Activated T-cell treated with anti-CD3 and anti-CD28 coated beads, Interleukin-2, amount 50 U/mL, for 4 hours (primary cell): ENCODE measurements at regions not wholly inside any gene's neighbourhood (a gene's known extent, or its start where the extent isn't known, plus 50 kb on each side); places are given as distances from the start of the nearest gene placed in this dataset.

Experiments
- ATAC-seq, 2 donors: fragments of 200-7000 bp; cut with Tn5 transposase; one replicate each; pipeline ENCODE4 v1.10.0; 2021
- DNase-seq: peaks from one replicate; pipeline ENCODE4 v3.0.0-alpha.2; 2020
- H3K27me3 Mint-ChIP-seq: one replicate; pipeline ENCODE4 v1.8.0; 2021; ENCODE audit warnings: low read depth, mixed read lengths
- H3K36me3 Mint-ChIP-seq: one replicate; pipeline ENCODE4 v1.8.0; 2022; ENCODE audit warnings: mixed read lengths; ENCODE audit not compliant: insufficient read depth
- H3K4me1 Mint-ChIP-seq: one replicate; pipeline ENCODE4 v1.8.0; 2021; ENCODE audit warnings: low read depth, mixed read lengths
- H3K4me3 Mint-ChIP-seq: one replicate; pipeline ENCODE4 v1.8.0; 2021; ENCODE audit warnings: mild to moderate bottlenecking, moderate library complexity, mixed read lengths
- H3K9me3 Mint-ChIP-seq: one replicate; pipeline ENCODE4 v1.8.0; 2021; ENCODE audit warnings: mixed read lengths

DNA sequence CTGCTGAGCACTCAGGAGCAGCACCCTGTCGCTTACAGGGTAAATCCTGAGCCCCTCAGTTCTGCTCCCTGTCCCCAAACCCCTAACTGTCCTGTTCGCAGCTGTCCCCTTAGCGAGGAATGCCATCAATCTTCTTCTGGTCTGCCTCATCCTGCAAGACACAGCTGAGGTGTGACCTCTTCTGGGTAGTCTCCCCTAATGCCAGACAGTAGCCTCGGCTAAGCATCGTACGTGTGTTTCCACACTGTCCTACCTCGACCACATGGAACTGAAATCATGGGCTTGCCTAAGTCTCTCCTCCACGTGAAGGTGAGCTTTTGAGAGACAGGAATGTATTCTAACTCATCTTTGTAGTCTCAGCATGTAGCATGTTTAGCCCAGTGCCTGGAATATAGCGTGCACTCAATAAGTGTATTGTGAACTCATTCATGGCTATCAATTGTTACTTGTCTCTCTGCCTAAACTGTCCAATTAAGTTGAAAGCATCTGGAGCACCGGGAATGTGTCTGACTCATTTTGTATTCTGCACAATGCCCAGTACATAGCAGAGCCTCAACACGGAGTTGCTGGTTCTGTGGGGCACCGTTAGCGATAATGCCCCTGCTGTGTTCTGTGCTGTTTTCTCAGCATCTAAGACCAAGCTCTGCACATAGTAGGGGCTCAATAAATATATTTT lies 90.2 kb downstream of the HES1 start:
- Mint-ChIP-seq H3K4me1 (peaks cover 4% of the 10 kb centered on the region), H3K4me3 (no peak overlapping the region), H3K9me3 (no peaks in the 10 kb centered on the region), H3K27me3 (peaks cover 26% of the 10 kb centered on the region), H3K36me3 (no peaks in the 10 kb centered on the region)
- DNase-seq (no peak), ATAC-seq (no peak)

DNA sequence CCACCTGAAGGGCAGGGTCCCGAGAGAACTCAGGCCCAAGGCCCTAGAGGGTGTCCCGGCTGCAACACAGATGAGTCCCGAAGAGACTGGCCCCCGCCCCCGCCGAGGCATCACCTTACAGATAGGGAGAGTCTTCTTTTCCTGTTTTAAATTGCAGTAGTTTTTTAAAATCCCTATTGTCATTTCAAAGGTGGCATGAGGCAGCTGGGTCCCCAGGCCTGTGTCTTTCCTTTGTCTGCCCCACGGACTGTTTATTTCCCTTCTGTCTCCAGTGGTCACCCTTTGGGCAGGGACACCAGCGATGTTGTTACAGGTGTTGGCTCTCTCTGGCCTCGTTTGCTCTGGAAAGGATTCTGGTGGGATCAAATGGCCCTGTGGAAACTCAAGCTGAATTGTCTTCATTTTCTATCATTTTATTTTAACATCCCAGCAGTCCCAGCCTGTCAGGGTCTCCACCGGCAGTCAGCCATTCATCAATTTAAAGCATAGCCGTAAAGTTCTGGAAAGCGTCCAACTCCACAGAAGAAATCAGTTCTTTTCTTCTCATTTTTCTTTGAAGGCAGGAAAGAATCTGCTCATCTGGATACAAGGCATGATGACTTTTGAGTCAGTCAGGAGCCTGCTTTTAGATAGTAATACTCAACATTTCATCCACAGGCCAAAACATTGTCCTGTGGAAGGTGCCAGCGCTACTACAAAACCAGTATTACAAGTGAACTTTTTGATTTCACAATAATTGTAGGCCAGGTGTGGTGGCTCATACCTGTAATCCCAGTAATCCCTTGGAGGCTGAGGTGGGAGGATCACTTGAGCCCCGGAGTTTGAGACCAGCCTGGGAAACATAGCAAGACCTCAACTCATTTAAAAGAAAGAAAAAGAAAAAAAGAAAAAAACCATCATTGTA lies 96.2 kb downstream of the HES1 start:
- Mint-ChIP-seq H3K9me3 (peaks cover 4% of the 10 kb centered on the region), H3K4me1 (no peaks in the 10 kb centered on the region), H3K36me3 (peaks cover 3% of the 10 kb centered on the region), H3K4me3 (no peak overlapping the region), H3K27me3 (peaks cover 18% of the 10 kb centered on the region)
- DNase-seq (no peak), ATAC-seq (no peak)

DNA sequence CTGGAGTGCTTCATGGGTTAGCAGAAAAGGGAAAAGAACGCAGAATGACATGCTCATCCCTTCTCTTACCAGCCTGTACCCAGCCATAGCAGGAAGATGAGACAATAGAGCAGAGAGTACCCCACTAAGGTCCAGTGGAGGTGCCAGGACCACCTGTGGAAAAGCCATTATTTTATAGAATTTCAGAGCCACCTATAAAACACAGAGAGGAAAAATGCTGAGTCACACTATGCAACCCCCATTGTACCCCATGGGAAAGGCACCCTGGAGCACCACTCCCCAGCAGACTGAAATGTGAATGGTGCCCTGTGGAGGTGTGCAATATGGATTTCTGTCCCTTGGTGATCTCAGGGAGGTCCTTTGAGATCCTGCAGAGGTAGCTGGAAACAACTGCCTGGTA lies 97.2 kb downstream of the HES1 start:
- peaks cover 21% of the 10 kb centered on the region for H3K27me3 Mint-ChIP-seq
- peaks cover 8% of the 10 kb centered on the region for H3K9me3 Mint-ChIP-seq
- ATAC-seq (no peak), DNase-seq (no peak)
- no peaks in the 10 kb centered on the region for H3K4me1 Mint-ChIP-seq
- H3K4me3 Mint-ChIP-seq: no peak overlapping the region
- H3K36me3 Mint-ChIP-seq: peaks cover 3% of the 10 kb centered on the region

DNA sequence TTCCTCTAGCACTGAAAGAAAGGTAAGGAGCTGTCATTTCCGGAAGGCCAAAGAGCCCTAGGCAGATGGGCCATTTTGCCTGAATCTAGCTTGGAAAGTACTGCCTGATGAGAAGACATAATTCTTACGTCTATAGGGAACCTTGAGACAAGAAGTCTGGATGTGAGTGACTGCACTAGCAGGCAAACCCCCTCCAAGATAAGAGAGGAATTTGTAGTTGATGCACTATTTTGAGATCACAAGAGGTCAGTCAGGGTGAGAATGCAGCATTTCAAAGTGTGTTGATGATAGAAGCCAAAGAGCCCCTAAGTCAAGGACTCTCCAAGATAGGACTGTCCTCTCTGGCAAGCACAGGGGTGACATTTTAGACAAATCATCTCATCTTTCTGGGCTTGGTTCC lies 99.2 kb downstream of the HES1 start:
- H3K36me3 Mint-ChIP-seq: peaks cover 3% of the 10 kb centered on the region
- DNase-seq (no peak), ATAC-seq (no peak)
- H3K9me3 Mint-ChIP-seq: peaks cover 8% of the 10 kb centered on the region
- no peaks in the 10 kb centered on the region for H3K4me1 Mint-ChIP-seq
- peaks cover 23% of the 10 kb centered on the region for H3K27me3 Mint-ChIP-seq
- no peak overlapping the region for H3K4me3 Mint-ChIP-seq

DNA sequence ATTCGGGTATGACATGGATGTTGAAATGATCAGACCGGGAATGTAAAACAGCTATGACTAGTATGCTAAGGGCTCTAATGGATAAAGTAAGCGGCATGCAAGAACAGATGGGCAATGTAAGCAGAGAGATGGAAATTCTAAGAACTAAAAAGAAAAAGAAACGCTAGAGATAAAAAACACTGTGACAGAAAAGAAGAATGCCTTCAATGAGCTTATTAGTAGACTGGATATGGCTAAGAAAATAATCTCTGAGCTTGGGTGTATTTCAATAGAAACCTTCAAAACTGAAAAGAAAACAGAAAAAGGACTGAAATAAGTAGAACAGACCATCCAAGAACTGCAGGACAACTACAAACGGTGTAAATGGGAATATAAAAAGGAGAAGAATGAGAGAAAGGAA lies 101.2 kb downstream of the HES1 start:
- no peaks in the 10 kb centered on the region for H3K4me1 Mint-ChIP-seq
- DNase-seq (no peak), ATAC-seq (no peak)
- no peak overlapping the region for H3K4me3 Mint-ChIP-seq
- H3K27me3 Mint-ChIP-seq: peaks cover 20% of the 10 kb centered on the region
- H3K9me3 Mint-ChIP-seq: peaks cover 8% of the 10 kb centered on the region
- peaks cover 3% of the 10 kb centered on the region for H3K36me3 Mint-ChIP-seq

DNA sequence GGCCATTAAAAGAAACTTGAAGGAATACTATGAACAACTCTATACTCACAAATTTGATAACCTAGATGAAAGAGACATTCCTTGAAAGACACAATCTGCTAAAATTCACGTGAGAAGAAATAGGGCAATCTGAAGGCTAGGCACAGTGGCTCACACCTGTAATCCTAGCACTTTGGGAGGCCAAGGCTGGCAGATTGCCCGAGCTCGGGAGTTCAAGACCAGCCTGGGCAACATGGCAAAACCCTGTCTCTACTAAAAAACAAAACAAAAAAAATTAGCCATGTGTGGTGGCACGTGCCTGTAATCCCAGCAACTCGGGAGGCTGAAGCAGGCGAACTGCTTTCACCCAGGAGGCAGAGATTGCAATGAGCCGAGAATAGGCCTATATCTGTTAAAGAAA lies 104.8 kb downstream of the HES1 start:
- H3K27me3 Mint-ChIP-seq: peaks cover 15% of the 10 kb centered on the region
- no peak overlapping the region for H3K4me3 Mint-ChIP-seq
- no peaks in the 10 kb centered on the region for H3K4me1 Mint-ChIP-seq
- H3K9me3 Mint-ChIP-seq: peaks cover 8% of the 10 kb centered on the region
- DNase-seq (no peak), ATAC-seq (no peak)
- H3K36me3 Mint-ChIP-seq: peaks cover 3% of the 10 kb centered on the region

DNA sequence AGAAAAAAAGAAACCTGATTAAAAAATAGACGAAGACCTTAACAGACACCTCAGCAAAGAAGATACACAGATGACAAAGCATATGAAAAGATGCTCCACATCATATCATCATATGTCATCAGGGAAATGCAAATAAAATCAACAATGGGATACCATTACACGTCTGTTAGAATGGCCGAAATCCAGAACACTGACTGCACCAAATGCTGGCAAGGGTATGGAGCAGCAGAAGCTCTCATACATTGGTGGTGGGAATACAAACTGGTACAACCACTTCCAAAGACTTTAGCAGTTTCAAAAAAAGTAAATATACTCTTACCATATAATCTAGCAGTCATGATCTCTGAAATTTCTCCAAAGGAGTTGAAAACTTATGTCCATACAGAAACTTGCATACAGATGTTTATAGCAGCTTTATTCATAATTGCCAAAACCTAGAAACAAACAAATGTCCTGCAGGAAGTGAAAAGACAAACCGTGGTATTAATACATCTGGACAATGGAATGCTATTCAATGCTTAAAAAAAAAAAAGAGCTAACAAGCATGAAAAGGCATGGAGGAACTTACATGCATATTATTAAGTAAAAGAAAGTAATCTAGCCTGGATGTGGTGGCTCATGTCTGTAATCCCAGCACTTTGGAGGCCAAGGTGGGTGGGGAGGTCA lies 107.4 kb downstream of the HES1 start:
- H3K36me3 Mint-ChIP-seq: no peaks in the 10 kb centered on the region
- no peak overlapping the region for H3K4me3 Mint-ChIP-seq
- H3K9me3 Mint-ChIP-seq: no peaks in the 10 kb centered on the region
- H3K27me3 Mint-ChIP-seq: peaks cover 5% of the 10 kb centered on the region
- no peak for ATAC-seq
- H3K4me1 Mint-ChIP-seq: no peaks in the 10 kb centered on the region
- no peak for DNase-seq

DNA sequence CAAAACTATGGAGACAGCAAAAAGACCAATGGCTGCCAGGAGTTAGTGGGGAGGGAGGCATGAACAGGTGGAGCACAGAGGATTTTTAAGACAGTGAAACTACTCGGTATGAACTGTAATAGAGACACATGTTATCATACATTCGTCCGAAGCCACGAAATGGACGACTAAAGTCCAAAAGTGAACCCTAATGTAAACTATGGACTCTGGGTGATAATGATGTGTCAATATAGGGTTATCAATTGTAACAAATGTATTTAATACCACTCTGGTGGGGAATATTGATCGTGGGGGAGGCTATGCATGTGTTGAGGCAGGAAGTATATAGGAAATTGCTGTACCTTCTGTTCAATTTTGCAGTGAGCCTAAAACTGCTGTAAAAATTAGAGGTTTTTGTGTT lies 107.0 kb downstream of the CPN2 start:
- no peaks in the 10 kb centered on the region for H3K36me3 Mint-ChIP-seq
- peaks cover 8% of the 10 kb centered on the region for H3K27me3 Mint-ChIP-seq
- no peaks in the 10 kb centered on the region for H3K9me3 Mint-ChIP-seq
- no peak for ATAC-seq
- no peak for DNase-seq
- H3K4me3 Mint-ChIP-seq: no peak overlapping the region
- no peaks in the 10 kb centered on the region for H3K4me1 Mint-ChIP-seq

DNA sequence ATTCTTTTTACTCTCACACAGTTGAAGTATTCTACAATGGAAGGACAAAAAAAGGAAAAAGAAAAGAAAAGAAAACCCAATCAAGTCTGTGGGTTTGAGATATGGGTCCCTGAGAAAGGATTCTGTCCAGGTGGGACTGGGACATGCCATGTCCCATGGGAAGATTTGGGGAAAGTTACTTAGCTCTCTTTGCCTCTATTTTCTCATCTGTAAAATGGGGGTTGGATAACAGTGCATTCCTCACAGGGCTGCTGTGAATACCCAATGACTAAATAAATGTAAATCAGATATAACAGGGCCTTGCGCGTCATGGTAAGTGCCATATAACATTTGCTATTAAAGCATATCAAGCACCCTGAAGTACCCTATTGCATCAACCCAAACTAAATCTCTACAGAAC lies 105.7 kb downstream of the CPN2 start:
- ATAC-seq (no peak), DNase-seq (no peak)
- H3K4me3 Mint-ChIP-seq: no peak overlapping the region
- H3K9me3 Mint-ChIP-seq: no peaks in the 10 kb centered on the region
- H3K27me3 Mint-ChIP-seq: peaks cover 4% of the 10 kb centered on the region
- no peaks in the 10 kb centered on the region for H3K36me3 Mint-ChIP-seq
- no peaks in the 10 kb centered on the region for H3K4me1 Mint-ChIP-seq

DNA sequence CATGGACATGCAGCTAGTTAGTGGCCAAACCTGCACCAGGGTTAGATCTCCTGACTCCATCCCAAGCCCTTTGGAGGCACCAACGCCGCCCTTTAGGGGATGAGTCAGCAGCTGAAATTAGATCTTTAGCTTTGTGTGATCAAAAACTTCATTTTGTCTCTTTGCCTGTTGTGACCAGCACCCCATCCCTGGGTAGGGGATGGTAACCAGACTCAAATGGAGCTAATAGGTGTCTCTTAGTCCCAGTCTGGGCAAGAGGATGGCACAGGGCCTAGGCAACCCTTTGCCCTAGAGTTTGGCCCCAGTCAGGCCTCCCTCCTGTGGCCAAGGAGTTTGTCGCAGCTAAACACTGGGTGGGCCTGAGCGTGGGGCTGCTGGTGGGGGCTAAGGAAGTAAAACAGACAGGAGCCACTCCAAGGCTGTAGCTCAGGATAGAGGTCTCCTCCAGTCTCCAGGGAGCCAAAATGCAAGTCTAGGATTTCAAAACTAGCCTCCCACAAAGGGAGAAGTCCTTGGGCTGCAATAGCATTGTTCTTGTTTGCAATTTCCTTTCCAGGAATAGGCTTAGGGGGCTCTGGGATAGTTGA lies 105.1 kb downstream of the CPN2 start:
- H3K4me1 Mint-ChIP-seq: no peaks in the 10 kb centered on the region
- no peak for ATAC-seq
- DNase-seq: no peak
- H3K36me3 Mint-ChIP-seq: no peaks in the 10 kb centered on the region
- peaks cover 2% of the 10 kb centered on the region for H3K27me3 Mint-ChIP-seq
- no peaks in the 10 kb centered on the region for H3K9me3 Mint-ChIP-seq
- H3K4me3 Mint-ChIP-seq: no peak overlapping the region

DNA sequence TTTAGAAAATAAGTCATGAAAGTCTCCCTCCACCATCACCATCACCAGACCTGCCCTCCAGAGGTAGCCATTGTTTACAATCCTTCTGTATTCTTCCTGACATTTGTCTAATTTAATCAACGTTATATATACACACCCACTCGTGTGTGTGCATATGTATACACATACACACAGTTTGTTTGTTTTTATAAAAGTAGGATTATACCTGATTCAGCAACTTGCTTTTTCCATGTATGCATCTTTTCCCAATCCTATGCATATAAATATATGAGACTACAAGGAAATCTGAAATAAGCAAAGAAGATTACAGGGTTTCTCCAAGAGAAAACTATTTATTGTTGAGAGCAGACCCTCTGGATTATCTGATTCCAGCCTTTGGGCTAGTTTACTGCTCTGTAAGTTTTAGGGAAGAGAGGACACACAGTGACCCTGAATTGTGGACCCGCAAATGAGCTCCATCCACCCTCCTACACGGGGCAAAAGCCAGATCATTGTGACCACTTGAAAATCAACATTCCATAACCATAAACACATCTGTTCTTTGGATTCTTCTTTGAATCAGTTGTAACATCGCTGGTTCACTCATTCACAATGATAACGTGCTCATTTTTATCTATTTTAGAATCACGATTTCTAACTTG lies 104.3 kb downstream of the CPN2 start:
- Mint-ChIP-seq H3K4me3 (no peak overlapping the region), H3K4me1 (no peaks in the 10 kb centered on the region), H3K27me3 (peaks cover 2% of the 10 kb centered on the region), H3K36me3 (no peaks in the 10 kb centered on the region), H3K9me3 (no peaks in the 10 kb centered on the region)
- ATAC-seq (no peak), DNase-seq (no peak)

DNA sequence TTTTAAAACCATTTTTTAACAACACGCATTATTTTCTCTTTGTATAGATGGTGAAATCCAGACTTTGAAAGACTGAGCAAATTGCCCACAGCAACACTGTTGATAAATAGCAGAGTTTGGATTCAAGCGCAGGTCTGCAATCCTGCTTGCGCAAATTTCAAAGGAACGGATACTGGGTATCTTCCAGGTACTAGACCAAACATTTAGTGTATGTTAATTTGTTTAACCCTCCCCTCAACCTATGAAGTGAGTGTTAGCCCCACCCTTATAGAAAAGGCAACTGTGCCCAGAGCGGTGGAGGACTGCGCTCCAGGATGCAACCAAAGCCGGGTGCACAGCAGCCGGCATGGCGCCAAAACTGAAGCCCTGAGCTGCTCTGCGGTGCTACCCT lies 103.8 kb downstream of the CPN2 start:
- ATAC-seq (no peak), DNase-seq (no peak)
- Mint-ChIP-seq H3K4me1 (no peaks in the 10 kb centered on the region), H3K36me3 (no peaks in the 10 kb centered on the region), H3K4me3 (no peak overlapping the region), H3K27me3 (peaks cover 2% of the 10 kb centered on the region), H3K9me3 (no peaks in the 10 kb centered on the region)

DNA sequence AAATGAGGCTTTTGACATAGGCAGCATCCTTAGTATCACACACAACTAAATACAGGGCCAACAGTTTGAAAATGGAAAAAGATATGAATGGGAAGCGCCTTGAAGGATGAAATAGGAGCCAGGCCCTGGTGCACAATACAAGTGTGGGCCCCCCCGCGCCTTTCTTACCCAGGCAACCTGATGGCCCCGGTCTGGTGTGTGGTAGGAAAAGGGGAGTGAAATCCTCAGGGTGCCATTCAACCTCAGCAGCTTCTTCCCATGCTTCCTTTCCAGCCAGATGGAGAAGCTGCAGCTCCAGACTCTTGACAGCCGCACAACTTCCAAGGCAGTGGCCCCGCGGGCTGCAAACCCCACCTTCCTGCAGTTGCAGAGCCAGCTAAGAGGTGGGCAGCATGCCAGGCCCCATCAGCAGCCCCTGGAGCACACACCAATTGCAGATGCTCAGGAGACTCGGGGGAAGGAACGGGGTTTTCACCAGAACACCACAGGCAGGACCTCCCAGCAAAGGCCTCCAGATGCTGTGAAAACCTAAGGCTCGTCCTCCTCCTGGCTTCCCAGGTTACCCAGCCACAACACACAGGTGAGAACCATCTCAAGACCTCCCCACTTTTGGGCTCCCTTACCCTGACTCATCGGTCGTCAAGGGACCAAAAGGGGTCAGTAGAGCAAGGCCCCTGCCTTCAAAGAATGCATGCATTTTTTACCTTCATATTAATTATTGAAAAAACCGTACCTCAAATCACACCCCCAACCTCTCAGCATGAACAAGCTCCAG lies 101.6 kb downstream of the CPN2 start:
- DNase-seq (no peak), ATAC-seq (no peak)
- H3K27me3 Mint-ChIP-seq: peaks cover 2% of the 10 kb centered on the region
- H3K36me3 Mint-ChIP-seq: no peaks in the 10 kb centered on the region
- H3K9me3 Mint-ChIP-seq: no peaks in the 10 kb centered on the region
- H3K4me1 Mint-ChIP-seq: peaks cover 3% of the 10 kb centered on the region
- no peak overlapping the region for H3K4me3 Mint-ChIP-seq
